ENCODE measurements at regions not wholly inside any gene's neighbourhood (a gene's known extent, or its start where the extent isn't known, plus 50 kb on each side); places are given as distances from the start of the nearest gene placed in this dataset.

GRCh38 chr7:10855583-10855982 is 118.1 kb upstream of the PHF14 start:
- H3K27ac Mint-ChIP-seq (ENCODE audit: unreplicated experiment), result no peak overlapping the region
- no peaks in the 10 kb centered on the region for H3K27me3 Mint-ChIP-seq (ENCODE audit: unreplicated experiment)
- no peaks in the 10 kb centered on the region for H3K9me3 Mint-ChIP-seq (ENCODE audit: unreplicated experiment)
- no peaks in the 10 kb centered on the region for H3K4me1 Mint-ChIP-seq (ENCODE audit: unreplicated experiment)
- no peak for DNase-seq (ENCODE audit: low spot score)
- no peak overlapping the region for H3K4me3 Mint-ChIP-seq (ENCODE audit: unreplicated experiment)
- no peak for TF ChIP-seq CTCF (IDR thresholded peaks at IDR 0.05; ENCODE audit: unreplicated experiment)
- H3K36me3 Mint-ChIP-seq (ENCODE audit: low read depth, unreplicated experiment), result no peaks in the 10 kb centered on the region

GRCh38 chr7:10860516-10860915 is 113.2 kb upstream of the PHF14 start:
- Mint-ChIP-seq H3K4me3 (ENCODE audit: unreplicated experiment) (no peak overlapping the region), H3K9me3 (ENCODE audit: unreplicated experiment) (no peaks in the 10 kb centered on the region), H3K27me3 (ENCODE audit: unreplicated experiment) (no peaks in the 10 kb centered on the region), H3K27ac (ENCODE audit: unreplicated experiment) (no peak overlapping the region), H3K36me3 (ENCODE audit: low read depth, unreplicated experiment) (no peaks in the 10 kb centered on the region), H3K4me1 (ENCODE audit: unreplicated experiment) (no peaks in the 10 kb centered on the region)
- no peak for TF ChIP-seq CTCF (IDR thresholded peaks at IDR 0.05; ENCODE audit: unreplicated experiment)
- no peak for DNase-seq (ENCODE audit: low spot score)

- no peaks in the 10 kb centered on the region for H3K36me3 Mint-ChIP-seq (ENCODE audit: low read depth, unreplicated experiment)
- no peak for DNase-seq (ENCODE audit: low spot score)
- no peaks in the 10 kb centered on the region for H3K9me3 Mint-ChIP-seq (ENCODE audit: unreplicated experiment)
- H3K4me1 Mint-ChIP-seq (ENCODE audit: unreplicated experiment), result no peaks in the 10 kb centered on the region
- H3K27ac Mint-ChIP-seq (ENCODE audit: unreplicated experiment), result no peak overlapping the region
- no peaks in the 10 kb centered on the region for H3K27me3 Mint-ChIP-seq (ENCODE audit: unreplicated experiment)
- TF ChIP-seq CTCF (IDR thresholded peaks at IDR 0.05; ENCODE audit: unreplicated experiment), result no peak
- no peak overlapping the region for H3K4me3 Mint-ChIP-seq (ENCODE audit: unreplicated experiment)
These were observed 110.2 kb upstream of the PHF14 start for GRCh38 chr7:10863476-10863875.

- Mint-ChIP-seq H3K36me3 (ENCODE audit: low read depth, unreplicated experiment) (no peaks in the 10 kb centered on the region), H3K27me3 (ENCODE audit: unreplicated experiment) (peaks cover 1% of the 10 kb centered on the region), H3K4me3 (ENCODE audit: unreplicated experiment) (no peak overlapping the region), H3K27ac (ENCODE audit: unreplicated experiment) (no peak overlapping the region), H3K9me3 (ENCODE audit: unreplicated experiment) (no peaks in the 10 kb centered on the region), H3K4me1 (ENCODE audit: unreplicated experiment) (no peaks in the 10 kb centered on the region)
- DNase-seq (ENCODE audit: low spot score), result no peak
- TF ChIP-seq CTCF (IDR thresholded peaks at IDR 0.05; ENCODE audit: unreplicated experiment), result no peak
These were observed 99.0 kb upstream of the PHF14 start for GRCh38 chr7:10874666-10875065.

DNA sequence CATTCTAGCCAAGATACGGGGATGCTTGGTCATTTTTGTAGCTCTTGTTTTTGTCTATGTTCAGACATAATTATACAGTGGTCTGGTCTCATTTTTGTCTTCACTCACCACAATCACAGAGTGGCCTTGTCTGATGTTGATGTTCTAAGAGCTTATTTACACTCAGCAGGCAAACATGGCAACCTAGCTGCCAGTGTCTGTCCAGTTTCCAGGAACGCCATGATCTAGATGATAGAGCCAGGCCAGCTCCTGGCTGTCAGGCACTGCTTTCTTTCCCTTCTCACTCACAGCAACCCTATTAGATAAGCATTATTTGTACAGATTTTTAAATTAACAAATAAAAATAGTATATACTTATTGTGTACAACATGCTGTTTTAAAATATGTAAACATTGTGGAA is 98.6 kb upstream of the PHF14 start:
- no peaks in the 10 kb centered on the region for H3K36me3 Mint-ChIP-seq (ENCODE audit: low read depth, unreplicated experiment)
- no peaks in the 10 kb centered on the region for H3K27me3 Mint-ChIP-seq (ENCODE audit: unreplicated experiment)
- H3K9me3 Mint-ChIP-seq (ENCODE audit: unreplicated experiment), result no peaks in the 10 kb centered on the region
- no peak overlapping the region for H3K27ac Mint-ChIP-seq (ENCODE audit: unreplicated experiment)
- no peak overlapping the region for H3K4me3 Mint-ChIP-seq (ENCODE audit: unreplicated experiment)
- no peak for TF ChIP-seq CTCF (IDR thresholded peaks at IDR 0.05; ENCODE audit: unreplicated experiment)
- DNase-seq (ENCODE audit: low spot score), result no peak
- no peaks in the 10 kb centered on the region for H3K4me1 Mint-ChIP-seq (ENCODE audit: unreplicated experiment)

Data from endothelial cell (in vitro differentiated cells).